Pancreas (tissue), 10 donors: ENCODE measurements at regions not wholly inside any gene's neighbourhood (a gene's known extent, or its start where the extent isn't known, plus 50 kb on each side); places are given as distances from the start of the nearest gene placed in this dataset.
A peak's percentile ranks its signal among the peaks of the same experiment; 100 is the strongest.

Experiments used
- ATAC-seq, 4 donors: fragments of 200-7000 bp; cut with Tn5 transposase; one replicate each; pipeline versions ENCODE4 v1.8.0 to v1.9.1; 2020; ENCODE audit warnings: mild to moderate bottlenecking in 4 of 4, moderate library complexity in 4 of 4
- DNase-seq, 6 donors: peaks; one replicate each; pipeline ENCODE4 v3.0.0-alpha.2; 2020
- FAIRE-seq: peaks from 2 replicates; lab custom pipeline; 2012; peaks lifted over from hg19 to GRCh38; lab: Jason Lieb, UNC
- H3K27ac ChIP-seq, 4 donors: fragments of 200-600 bp; sonication (generic); 1 replicate in 3 of 4; 2 replicates in 1 of 4; pipeline versions ENCODE4 v1.5.0 to v1.8.0; 2020
- H3K27me3 ChIP-seq, 4 donors: fragments of 200-600 bp; one replicate each; pipeline ENCODE4 v1.8.0; 2021
- H3K36me3 ChIP-seq, 3 donors: fragments of 200-600 bp; sonication (generic) in 1 of 3; one replicate each; pipeline versions ENCODE4 v1.5.0 to v1.8.0; 2020 to 2021
- H3K4me1 ChIP-seq, 3 donors: fragments of 200-600 bp; one replicate each; pipeline ENCODE4 v1.8.0; 2021
- H3K4me3 ChIP-seq, 4 donors: fragments of 200-600 bp; sonication (generic) in 2 of 4; one replicate each; pipeline versions ENCODE4 v1.5.0 to v1.8.0; 2020 to 2021
- H3K9me3 ChIP-seq, 4 donors: fragments of 200-600 bp; one replicate each; pipeline ENCODE4 v1.8.0; 2021
- CTCF ChIP-seq, 4 donors: fragments of 200-600 bp; sonication (generic) in 3 of 4; IDR thresholded peaks; one replicate each; pipeline versions ENCODE4 v1.5.0 to v1.8.0; 2021; ENCODE audit warnings: antibody characterized with exemption in 4 of 4
- WGBS, 2 donors: extraction: QIAGEN DNeasy Blood & Tissue Kit; methylation state at CpG; one replicate each; pipeline ENCODE4 v1.1.7; 2013; 5-methylcytosine and 5-hydroxymethylcytosine counted together
- intact Hi-C, 3 donors: fragments of 100-400 bp; cut with DNase I; formaldehyde crosslinking; loops; one replicate each; pipeline versions ENCODE4 v1.11.1 to v1.14.2; 2022
- donor health status: healthy with polysubstance abuse.
- donor health status: DM: no; HTN: no; CAD: no; lungs with moderate emphysema.
- donor health status: DM: no; HTN: no; CAD: no.
- donor health status: control.
- donor health status: control.
- donor health status: Bipolar disorder and iron deficiency.
- donor health status: DM: yes; HTN: yes; CAD: no.
- donor health status: DM: no; HTN: no; CAD: no.
- donor health status: DM: no; HTN: no; CAD: no.
- donor health status: DM: yes; HTN: yes; CAD: no.

GRCh38 chr11:8314916-8315315, 51.2 kb upstream of the LMO1 start:
- Histone ChIP-seq H3K4me3 (no peak overlapping the region), H3K27ac (no peak overlapping the region), H3K4me1 (no peaks in the 10 kb centered on the region), H3K36me3 (no peaks in the 10 kb centered on the region), H3K9me3 (no peaks in the 10 kb centered on the region), H3K27me3 (no peaks in the 10 kb centered on the region)
- intact Hi-C loops, result loop anchor here in 2 of 3 donors (5.0 to 10.0 kb wide), 3 partner anchors 78 to 90 kb away; no protein-coding TSS in a partner anchor
- DNase-seq (peak in 1 of 6 donors; percentile 31), FAIRE-seq (no peak), ATAC-seq (no peak)
- no peak for TF ChIP-seq CTCF (IDR thresholded peaks at IDR 0.05)
- 57 to 58% methylated on average over 7 of the region's 7 CpGs for WGBS, 2 donors

DNA sequence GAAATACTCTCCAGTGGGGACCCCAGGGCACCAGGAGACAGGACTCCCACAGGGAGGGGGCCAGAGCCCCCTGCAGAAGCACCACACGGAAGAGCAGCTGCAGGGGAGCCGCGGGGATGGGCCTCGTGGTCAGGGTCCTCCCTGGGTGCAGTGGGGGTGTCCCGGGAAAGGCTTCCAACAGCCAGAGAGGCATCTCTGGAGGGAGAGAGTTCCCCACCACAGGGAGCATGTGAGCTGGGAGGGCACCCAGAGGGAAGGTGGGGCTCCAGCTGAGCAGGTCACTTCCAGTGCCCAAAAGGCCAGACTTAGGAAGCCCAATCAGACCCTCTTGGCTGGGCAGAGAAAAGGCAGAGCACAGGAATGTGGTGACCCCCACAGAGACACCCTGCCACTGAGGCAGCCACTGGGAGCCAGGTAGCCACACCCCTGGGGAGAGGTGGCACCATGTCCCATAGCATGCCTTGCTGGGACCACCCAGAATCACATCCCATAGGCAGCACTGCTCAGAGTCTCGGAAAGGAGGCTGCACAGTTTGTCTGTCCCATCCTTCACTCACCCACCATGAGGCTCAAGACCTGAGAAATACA, 49.9 kb upstream of the LMO1 start:
- no peak for TF ChIP-seq CTCF (IDR thresholded peaks at IDR 0.05)
- FAIRE-seq, result no peak

More for the DNA sequence above, 49.9 kb upstream of the LMO1 start:
- H3K4me1 ChIP-seq, result no peaks in the 10 kb centered on the region
- WGBS, 2 donors, result 68 to 83% methylated on average over 6 of the region's 6 CpGs
- DNase-seq (peak in 1 of 6 donors; percentile 40), ATAC-seq (no peak)
- intact Hi-C loops, result loop anchor here in 2 of 3 donors (5.0 to 10.0 kb wide), 2 partner anchors 86 to 89 kb away; no protein-coding TSS in a partner anchor
- no peak overlapping the region for H3K27ac ChIP-seq
- no peak overlapping the region for H3K4me3 ChIP-seq
- no peaks in the 10 kb centered on the region for H3K9me3 ChIP-seq
- H3K36me3 ChIP-seq, result no peaks in the 10 kb centered on the region
- H3K27me3 ChIP-seq, result no peaks in the 10 kb centered on the region
